K562 (cell line): ENCODE measurements at regions not wholly inside any gene's neighbourhood (a gene's known extent, or its start where the extent isn't known, plus 50 kb on each side); places are given as distances from the start of the nearest gene placed in this dataset.
A peak's percentile ranks its signal among the peaks of the same experiment; 100 is the strongest.

Experiments used
- BCL6 ChIP-seq: fragments of 250-450 bp; sonication (Bioruptor Pico); IDR thresholded peaks from 2 replicates; pipeline ENCODE4 v1.4.0; 2020
- CEBPG ChIP-seq, 3 experiments: fragments of 200-800 bp in 1 of 3; sonication (Bioruptor generic) in 1 of 3; sonication (generic) in 1 of 3; formaldehyde crosslinking in 1 of 3; IDR thresholded peaks in 2 of 3; conservative IDR thresholded peaks in 1 of 3; 2 replicates each; pipeline versions ENCODE4 v1.6.1 to v1.8.0; 2016 to 2022; ENCODE audit warnings: missing compliant biosample characterization in 2 of 3, missing genetic modification characterization in 2 of 3, mild to moderate bottlenecking in 1 of 3, missing genetic modification reagents in 1 of 3
- GABPA ChIP-seq: fragments of 200-800 bp; sonication (Bioruptor generic); conservative IDR thresholded peaks from 2 replicates; pipeline ENCODE4 v1.6.1; 2016; ENCODE audit warnings: low read depth, missing genetic modification characterization, missing compliant biosample characterization
- HDAC1 ChIP-seq, 2 experiments: fragments of 450-650 bp; IDR thresholded peaks; 2 replicates each; pipeline ENCODE4 v1.6.1; 2016 to 2017; ENCODE audit warnings: inconsistent platforms in 1 of 2, mild to moderate bottlenecking in 1 of 2, moderate library complexity in 1 of 2
- MCM3 ChIP-seq: fragments of 450-650 bp; IDR thresholded peaks from 2 replicates; pipeline ENCODE4 v1.6.1; 2016
- RBM17 ChIP-seq: fragments of 200-400 bp; formaldehyde crosslinking; IDR thresholded peaks from 2 replicates; pipeline ENCODE4 v1.6.1; 2017; ENCODE audit warnings: low read depth, mild to moderate bottlenecking, low read length, borderline replicate concordance
- ZNF232 ChIP-seq: sonication (generic); formaldehyde crosslinking; IDR thresholded peaks from 2 replicates; pipeline ENCODE4 v1.8.0; 2022; ENCODE audit warnings: mild to moderate bottlenecking, missing genetic modification reagents
- ZNF551 ChIP-seq: fragments of 250-450 bp; sonication (Bioruptor Pico); IDR thresholded peaks from 2 replicates; pipeline ENCODE4 v1.5.0; 2021; ENCODE audit warnings: mild to moderate bottlenecking, moderate library complexity
- ZNF785 ChIP-seq: fragments of 250-450 bp; sonication (Bioruptor Pico); IDR thresholded peaks from 2 replicates; pipeline ENCODE4 v1.4.0; 2020; ENCODE audit warnings: mild to moderate bottlenecking
- ZNF79 ChIP-seq: fragments of 250-450 bp; sonication (Bioruptor Pico); IDR thresholded peaks from 2 replicates; pipeline ENCODE4 v1.4.0; 2020; ENCODE audit warnings: low read depth, mild to moderate bottlenecking, moderate library complexity
- TF ChIP-seq, protein P1 (sequence below): fragments of 450-650 bp; IDR thresholded peaks from 2 replicates; pipeline ENCODE4 v1.6.1; 2016; ENCODE audit warnings: mild to moderate bottlenecking, moderate library complexity
- TF ChIP-seq, protein P2 (sequence below): fragments of 250-450 bp; sonication (Bioruptor Pico); IDR thresholded peaks from 2 replicates; pipeline ENCODE4 v1.4.0; 2020
- TF ChIP-seq, protein P3 (sequence below): IDR thresholded peaks from 2 replicates; pipeline ENCODE4 v1.6.1; 2014; ENCODE audit warnings: antibody characterized with exemption
- TF ChIP-seq, protein P4 (sequence below): fragments of 450-650 bp; IDR thresholded peaks from 2 replicates; pipeline ENCODE4 v1.6.1; 2017; ENCODE audit warnings: mild to moderate bottlenecking, moderate library complexity

DNA sequence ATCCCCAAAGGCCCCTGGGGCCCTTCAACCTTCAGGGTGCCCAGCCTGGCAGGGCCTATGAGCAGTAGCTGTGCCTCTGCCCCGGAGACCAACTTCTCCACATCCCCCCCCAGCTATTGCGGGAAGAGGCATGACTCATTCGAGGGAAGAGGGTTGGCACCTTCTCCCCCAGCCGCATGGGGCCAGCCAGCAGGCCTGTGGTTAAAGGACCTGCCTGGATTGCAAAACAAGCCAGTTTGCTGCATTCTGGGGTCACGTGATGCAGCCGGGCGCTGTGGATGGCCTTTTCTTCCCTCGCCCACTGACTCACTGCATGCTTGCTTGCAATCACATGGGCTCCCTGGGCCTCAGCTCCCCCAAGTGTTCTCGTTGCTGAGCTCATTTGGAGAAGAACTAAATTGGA is 182.5 kb downstream of the MAFB start (continued):
- TF ChIP-seq BCL6 (CRISPR knock-in tag): no peak
- TF ChIP-seq, protein P1, sequence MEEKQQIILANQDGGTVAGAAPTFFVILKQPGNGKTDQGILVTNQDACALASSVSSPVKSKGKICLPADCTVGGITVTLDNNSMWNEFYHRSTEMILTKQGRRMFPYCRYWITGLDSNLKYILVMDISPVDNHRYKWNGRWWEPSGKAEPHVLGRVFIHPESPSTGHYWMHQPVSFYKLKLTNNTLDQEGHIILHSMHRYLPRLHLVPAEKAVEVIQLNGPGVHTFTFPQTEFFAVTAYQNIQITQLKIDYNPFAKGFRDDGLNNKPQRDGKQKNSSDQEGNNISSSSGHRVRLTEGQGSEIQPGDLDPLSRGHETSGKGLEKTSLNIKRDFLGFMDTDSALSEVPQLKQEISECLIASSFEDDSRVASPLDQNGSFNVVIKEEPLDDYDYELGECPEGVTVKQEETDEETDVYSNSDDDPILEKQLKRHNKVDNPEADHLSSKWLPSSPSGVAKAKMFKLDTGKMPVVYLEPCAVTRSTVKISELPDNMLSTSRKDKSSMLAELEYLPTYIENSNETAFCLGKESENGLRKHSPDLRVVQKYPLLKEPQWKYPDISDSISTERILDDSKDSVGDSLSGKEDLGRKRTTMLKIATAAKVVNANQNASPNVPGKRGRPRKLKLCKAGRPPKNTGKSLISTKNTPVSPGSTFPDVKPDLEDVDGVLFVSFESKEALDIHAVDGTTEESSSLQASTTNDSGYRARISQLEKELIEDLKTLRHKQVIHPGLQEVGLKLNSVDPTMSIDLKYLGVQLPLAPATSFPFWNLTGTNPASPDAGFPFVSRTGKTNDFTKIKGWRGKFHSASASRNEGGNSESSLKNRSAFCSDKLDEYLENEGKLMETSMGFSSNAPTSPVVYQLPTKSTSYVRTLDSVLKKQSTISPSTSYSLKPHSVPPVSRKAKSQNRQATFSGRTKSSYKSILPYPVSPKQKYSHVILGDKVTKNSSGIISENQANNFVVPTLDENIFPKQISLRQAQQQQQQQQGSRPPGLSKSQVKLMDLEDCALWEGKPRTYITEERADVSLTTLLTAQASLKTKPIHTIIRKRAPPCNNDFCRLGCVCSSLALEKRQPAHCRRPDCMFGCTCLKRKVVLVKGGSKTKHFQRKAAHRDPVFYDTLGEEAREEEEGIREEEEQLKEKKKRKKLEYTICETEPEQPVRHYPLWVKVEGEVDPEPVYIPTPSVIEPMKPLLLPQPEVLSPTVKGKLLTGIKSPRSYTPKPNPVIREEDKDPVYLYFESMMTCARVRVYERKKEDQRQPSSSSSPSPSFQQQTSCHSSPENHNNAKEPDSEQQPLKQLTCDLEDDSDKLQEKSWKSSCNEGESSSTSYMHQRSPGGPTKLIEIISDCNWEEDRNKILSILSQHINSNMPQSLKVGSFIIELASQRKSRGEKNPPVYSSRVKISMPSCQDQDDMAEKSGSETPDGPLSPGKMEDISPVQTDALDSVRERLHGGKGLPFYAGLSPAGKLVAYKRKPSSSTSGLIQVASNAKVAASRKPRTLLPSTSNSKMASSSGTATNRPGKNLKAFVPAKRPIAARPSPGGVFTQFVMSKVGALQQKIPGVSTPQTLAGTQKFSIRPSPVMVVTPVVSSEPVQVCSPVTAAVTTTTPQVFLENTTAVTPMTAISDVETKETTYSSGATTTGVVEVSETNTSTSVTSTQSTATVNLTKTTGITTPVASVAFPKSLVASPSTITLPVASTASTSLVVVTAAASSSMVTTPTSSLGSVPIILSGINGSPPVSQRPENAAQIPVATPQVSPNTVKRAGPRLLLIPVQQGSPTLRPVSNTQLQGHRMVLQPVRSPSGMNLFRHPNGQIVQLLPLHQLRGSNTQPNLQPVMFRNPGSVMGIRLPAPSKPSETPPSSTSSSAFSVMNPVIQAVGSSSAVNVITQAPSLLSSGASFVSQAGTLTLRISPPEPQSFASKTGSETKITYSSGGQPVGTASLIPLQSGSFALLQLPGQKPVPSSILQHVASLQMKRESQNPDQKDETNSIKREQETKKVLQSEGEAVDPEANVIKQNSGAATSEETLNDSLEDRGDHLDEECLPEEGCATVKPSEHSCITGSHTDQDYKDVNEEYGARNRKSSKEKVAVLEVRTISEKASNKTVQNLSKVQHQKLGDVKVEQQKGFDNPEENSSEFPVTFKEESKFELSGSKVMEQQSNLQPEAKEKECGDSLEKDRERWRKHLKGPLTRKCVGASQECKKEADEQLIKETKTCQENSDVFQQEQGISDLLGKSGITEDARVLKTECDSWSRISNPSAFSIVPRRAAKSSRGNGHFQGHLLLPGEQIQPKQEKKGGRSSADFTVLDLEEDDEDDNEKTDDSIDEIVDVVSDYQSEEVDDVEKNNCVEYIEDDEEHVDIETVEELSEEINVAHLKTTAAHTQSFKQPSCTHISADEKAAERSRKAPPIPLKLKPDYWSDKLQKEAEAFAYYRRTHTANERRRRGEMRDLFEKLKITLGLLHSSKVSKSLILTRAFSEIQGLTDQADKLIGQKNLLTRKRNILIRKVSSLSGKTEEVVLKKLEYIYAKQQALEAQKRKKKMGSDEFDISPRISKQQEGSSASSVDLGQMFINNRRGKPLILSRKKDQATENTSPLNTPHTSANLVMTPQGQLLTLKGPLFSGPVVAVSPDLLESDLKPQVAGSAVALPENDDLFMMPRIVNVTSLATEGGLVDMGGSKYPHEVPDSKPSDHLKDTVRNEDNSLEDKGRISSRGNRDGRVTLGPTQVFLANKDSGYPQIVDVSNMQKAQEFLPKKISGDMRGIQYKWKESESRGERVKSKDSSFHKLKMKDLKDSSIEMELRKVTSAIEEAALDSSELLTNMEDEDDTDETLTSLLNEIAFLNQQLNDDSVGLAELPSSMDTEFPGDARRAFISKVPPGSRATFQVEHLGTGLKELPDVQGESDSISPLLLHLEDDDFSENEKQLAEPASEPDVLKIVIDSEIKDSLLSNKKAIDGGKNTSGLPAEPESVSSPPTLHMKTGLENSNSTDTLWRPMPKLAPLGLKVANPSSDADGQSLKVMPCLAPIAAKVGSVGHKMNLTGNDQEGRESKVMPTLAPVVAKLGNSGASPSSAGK: peak; percentile 35; the same call in 1 of the 2 replicates
- TF ChIP-seq MCM3: no peak
- TF ChIP-seq HDAC1 (IDR thresholded peaks at IDR 0.05): no peak
- no peak for TF ChIP-seq ZNF79 (CRISPR knock-in tag)
- TF ChIP-seq, protein P2, sequence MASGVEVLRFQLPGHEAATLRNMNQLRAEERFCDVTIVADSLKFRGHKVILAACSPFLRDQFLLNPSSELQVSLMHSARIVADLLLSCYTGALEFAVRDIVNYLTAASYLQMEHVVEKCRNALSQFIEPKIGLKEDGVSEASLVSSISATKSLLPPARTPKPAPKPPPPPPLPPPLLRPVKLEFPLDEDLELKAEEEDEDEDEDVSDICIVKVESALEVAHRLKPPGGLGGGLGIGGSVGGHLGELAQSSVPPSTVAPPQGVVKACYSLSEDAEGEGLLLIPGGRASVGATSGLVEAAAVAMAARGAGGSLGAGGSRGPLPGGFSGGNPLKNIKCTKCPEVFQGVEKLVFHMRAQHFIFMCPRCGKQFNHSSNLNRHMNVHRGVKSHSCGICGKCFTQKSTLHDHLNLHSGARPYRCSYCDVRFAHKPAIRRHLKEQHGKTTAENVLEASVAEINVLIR (CRISPR knock-in tag): no peak
- TF ChIP-seq ZNF785 (CRISPR knock-in tag): no peak
- no peak for TF ChIP-seq ZNF232 (CRISPR knock-in tag)
- TF ChIP-seq CEBPG (CRISPR knock-in tag; IDR thresholded peaks at IDR 0.05): no peak
- TF ChIP-seq CEBPG (tag; conservative IDR thresholded peaks at IDR 0.05 in 1 of 2, IDR thresholded peaks at IDR 0.05 in 1 of 2): 0 out of 4 replicates have a peak, but pooled peaks of 1 of the 2 experiments have one; percentile 23
- no peak for TF ChIP-seq RBM17
- TF ChIP-seq, protein P3, sequence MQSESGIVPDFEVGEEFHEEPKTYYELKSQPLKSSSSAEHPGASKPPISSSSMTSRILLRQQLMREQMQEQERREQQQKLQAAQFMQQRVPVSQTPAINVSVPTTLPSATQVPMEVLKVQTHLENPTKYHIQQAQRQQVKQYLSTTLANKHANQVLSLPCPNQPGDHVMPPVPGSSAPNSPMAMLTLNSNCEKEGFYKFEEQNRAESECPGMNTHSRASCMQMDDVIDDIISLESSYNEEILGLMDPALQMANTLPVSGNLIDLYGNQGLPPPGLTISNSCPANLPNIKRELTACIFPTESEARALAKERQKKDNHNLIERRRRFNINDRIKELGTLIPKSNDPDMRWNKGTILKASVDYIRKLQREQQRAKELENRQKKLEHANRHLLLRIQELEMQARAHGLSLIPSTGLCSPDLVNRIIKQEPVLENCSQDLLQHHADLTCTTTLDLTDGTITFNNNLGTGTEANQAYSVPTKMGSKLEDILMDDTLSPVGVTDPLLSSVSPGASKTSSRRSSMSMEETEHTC: 0 out of 2 replicates have a peak, but pooled peaks have one; percentile 21
- TF ChIP-seq ZNF551: no peak
- TF ChIP-seq, protein P4, sequence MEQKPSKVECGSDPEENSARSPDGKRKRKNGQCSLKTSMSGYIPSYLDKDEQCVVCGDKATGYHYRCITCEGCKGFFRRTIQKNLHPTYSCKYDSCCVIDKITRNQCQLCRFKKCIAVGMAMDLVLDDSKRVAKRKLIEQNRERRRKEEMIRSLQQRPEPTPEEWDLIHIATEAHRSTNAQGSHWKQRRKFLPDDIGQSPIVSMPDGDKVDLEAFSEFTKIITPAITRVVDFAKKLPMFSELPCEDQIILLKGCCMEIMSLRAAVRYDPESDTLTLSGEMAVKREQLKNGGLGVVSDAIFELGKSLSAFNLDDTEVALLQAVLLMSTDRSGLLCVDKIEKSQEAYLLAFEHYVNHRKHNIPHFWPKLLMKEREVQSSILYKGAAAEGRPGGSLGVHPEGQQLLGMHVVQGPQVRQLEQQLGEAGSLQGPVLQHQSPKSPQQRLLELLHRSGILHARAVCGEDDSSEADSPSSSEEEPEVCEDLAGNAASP: no peak
- TF ChIP-seq GABPA: no peak
